ENCODE measurements at regions not wholly inside any gene's neighbourhood (a gene's known extent, or its start where the extent isn't known, plus 50 kb on each side); places are given as distances from the start of the nearest gene placed in this dataset.

GRCh38 chr2:8488001-8488738 is 193.7 kb upstream of the ID2 start:
- TF ChIP-seq EZH2phosphoT487 (IDR thresholded peaks at IDR 0.05; ENCODE audit: insufficient read depth, low read depth) (no peak), EZH2 (IDR thresholded peaks at IDR 0.05; ENCODE audit: insufficient read depth, poor library complexity, severe bottlenecking) (no peak)

All from GM23248 (cell line).